Ammon's horn (tissue), 1 donor: ENCODE measurements at regions not wholly inside any gene's neighbourhood (a gene's known extent, or its start where the extent isn't known, plus 50 kb on each side); places are given as distances from the start of the nearest gene placed in this dataset.
"Not testable (repeated sequence)": the region's sequence is repeated elsewhere in the genome, so short reads cannot be mapped to it uniquely, and the experiment has no call there.

Experiments
- DNase-seq: peaks from one replicate; pipeline ENCODE4 v3.0.0-alpha.2; 2016; ENCODE audit warnings: low spot score

- no peak for DNase-seq
Measured at GRCh38 chr6:48994811-48995210, 468.2 kb downstream of the MMUT start.

- DNase-seq, result no peak
Measured at GRCh38 chr6:48990739-48991138, 472.3 kb downstream of the MMUT start.

DNA sequence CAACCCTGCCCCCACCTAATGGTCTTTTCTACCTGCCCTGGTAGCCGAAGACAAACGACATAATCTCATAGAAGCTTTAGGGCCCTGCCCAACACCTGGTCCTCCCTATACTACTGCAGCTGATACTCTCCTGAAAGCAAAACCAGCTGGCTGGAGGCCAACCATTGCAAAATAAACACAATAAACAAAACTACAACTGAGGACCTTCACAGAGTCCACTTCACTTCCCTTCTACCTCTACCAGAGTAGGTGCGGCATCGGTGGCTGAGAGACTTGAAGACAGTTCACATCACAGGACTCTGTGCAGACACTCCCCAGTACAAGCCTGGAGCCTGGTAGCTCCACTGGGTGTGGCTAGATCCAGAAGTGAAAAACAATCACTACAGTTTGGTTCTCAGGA, 476.2 kb downstream of the MMUT start:
- DNase-seq, result no peak

- DNase-seq, result no peak
Measured at GRCh38 chr6:48986105-48986504, 476.9 kb downstream of the MMUT start.

DNA sequence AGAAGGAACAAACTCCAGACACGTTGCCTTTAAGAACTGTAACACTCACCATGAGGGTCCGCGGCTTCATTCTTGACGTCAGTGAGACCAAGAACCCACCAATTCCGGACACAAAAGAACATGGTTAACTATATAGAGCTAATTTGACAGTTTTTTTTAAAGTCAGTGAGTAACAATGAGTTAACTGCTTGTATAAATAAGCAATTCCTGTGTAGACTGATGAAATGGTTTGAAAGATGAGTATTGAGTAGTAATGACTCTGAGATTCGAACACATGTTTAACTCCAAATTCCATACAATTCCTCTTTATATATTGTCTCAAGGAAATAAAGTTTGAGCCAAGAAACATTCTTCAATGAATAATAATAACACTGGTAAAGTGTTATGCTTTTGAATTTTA, 478.0 kb downstream of the MMUT start:
- DNase-seq, result no peak

GRCh38 chr6:48983968-48984367, 479.1 kb downstream of the MMUT start:
- not testable (repeated sequence) for DNase-seq

DNA sequence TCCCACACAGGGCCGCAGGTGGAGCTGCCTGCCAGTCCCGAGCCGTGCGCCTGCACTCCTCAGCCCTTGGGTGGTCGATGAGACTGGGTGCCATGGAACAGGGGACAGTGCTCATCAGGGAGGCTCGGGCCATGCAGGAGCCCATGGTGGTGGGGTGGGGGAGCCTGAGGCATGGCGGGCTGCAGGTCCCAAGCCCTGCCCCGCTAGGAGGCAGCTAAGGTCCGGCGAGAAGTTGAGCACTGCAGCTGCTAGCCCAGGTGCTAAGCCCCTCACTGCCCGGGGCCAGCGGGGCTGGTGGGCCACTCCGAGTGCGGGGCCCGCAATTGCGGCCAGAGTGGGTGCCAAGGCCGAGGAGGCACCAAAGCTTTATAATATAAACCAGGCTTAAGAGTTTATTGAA, 479.7 kb downstream of the MMUT start:
- no peak for DNase-seq

- DNase-seq, result no peak
Measured at GRCh38 chr6:48979806-48980205, 483.2 kb downstream of the MMUT start.

- no peak for DNase-seq
Measured at GRCh38 chr6:48979085-48979484, 484.0 kb downstream of the MMUT start.

DNA sequence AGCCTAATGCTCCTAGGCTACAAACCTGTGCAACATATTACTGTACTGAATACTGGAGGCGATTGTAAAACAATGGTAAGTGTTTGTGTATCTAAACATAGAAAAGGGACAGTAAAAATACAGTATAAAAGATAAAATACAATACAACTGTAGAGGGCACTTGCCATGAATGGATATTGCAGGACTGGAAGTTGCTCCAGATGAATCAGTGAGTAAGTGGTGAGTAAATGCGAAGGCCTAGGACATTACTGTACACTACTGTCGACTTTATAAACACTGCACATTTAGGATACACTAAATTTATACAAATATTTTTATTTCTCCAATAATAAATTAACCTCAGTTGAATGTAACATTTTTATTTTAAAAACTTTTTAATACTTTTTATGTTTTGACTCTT, 485.0 kb downstream of the MMUT start:
- DNase-seq, result no peak

- no peak for DNase-seq
Measured at GRCh38 chr6:48977573-48977972, 485.5 kb downstream of the MMUT start.

GRCh38 chr6:48973491-48973890, 489.6 kb downstream of the MMUT start:
- DNase-seq, result no peak

DNA sequence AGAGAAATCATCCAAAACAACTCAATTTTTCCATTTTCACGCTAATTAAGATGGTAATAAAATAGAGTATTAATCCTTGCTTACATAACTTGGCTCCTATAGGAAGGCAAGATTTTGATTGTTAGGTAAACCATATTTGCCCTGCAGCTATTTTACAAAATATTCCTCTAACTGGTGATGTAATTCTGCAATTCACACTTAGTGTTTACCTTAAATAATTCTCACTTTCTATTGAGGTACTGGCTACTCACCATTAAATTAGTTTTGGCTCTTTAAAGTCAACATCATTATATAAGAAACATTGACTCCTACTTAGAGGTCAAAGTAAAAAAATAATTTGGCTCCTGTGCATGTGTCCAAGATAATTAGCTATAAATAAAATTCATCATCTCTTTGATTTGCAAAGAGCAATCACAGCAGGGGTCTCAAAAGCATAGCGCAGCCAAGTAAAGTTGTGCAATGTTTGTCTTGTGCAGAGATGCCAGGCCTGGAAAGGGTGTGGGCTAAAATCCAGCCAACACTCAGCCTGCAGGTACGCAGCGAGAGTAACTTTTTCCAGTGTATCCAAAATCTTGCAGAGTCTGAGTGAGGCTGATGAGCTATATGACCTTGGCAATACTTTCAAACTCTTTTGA, 501.2 kb downstream of the MMUT start:
- no peak for DNase-seq

DNA sequence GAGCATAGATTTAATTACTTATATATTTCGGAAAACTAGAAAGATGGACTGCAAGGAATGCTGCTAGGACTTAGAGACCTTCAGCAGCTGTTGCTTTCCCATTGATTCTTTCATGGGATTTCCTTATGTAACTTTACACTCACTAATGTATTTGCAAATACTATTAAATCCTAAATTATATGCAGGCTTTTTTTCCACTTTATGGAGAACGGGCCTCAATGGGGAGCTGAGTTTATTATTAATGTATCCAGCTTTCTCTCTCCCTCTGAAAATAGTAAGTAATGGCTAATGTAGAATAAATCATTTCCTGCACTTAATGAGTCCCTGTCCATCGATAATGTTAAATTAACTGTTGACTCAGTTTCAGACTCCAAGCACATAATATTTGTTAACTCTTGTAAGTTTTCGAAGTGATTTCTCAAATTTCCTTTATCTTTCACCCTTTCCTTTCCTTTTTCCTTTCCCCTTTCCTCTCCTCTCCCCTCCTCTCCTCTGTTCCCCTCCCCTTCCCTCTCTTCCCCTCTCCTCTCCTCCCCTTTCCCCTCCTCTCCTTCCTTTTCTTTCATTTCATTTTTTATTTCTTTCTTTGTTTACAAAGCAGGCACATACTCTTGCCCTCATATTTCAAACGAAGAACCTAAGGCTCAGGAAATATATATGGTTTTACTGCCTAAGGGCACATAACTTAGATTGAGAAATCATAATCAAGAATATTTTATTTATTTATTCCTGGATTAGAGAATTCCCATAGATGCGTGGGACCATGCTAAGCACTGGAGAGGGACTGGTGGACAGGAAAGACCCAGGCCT, 503.6 kb downstream of the MMUT start:
- no peak for DNase-seq

- DNase-seq, result no peak
Measured at GRCh38 chr6:48957781-48958180, 505.3 kb downstream of the MMUT start.

- DNase-seq, result no peak
Measured at GRCh38 chr6:48951917-48952316, 511.1 kb downstream of the MMUT start.

DNA sequence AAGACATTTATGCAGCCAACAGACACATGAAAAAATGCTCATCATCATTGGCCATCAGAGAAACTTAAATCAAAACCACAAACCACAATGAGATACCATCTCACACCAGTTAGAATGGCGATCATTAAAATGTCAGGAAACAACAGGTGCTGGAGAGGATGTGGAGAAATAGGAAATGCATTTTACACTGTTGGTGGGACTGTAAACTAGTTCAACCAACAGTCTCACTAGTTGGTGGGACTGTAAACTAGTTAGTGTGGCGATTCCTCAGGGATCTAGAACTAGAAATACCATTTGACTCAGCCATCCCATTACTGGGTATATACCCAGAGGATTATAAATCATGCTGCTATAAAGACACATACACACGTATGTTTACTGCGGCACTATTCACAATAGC, 518.8 kb downstream of the MMUT start:
- peak; percentile 4 for DNase-seq

DNA sequence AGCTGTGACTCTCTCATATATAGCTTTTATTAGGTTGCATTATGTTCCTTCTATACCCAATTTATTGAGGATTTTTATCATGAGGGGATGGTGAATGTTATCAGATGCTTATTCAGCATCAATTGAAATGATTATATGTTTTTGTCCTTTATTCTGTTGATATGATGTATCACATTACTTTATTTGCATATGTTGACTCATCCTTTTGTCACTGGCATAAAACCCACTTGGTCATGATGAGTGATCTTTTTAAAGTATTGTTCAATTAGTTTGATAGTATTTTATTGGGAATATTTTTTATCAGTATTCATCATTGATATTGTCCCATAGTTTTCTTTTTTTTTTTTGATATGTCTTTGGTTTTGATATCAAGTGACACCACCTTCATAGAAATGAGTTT, 529.9 kb downstream of the MMUT start:
- DNase-seq, result no peak

GRCh38 chr6:48928937-48929336, 534.1 kb downstream of the MMUT start:
- no peak for DNase-seq

DNA sequence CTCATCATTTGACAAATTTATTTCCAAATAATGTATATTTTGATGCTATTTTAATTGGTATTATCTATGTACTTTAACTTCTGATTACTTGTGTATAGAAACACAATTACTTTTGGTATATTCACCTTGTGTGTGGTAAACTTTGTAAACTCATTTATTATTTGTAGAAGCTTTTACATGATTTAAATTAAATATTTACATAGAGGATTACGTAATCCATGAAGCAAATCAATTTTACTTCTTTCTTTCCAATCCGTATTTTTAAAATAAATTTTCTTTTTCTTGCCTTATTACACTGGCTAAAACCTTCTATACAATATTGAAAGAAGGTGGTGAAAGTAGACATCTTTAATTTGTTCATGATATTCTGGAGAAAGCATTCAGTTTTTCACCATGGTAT, 540.2 kb downstream of the MMUT start:
- no peak for DNase-seq

GRCh38 chr6:48919555-48919954, 543.5 kb downstream of the MMUT start:
- no peak for DNase-seq

- DNase-seq, result no peak
Measured at GRCh38 chr6:48917233-48917632, 545.8 kb downstream of the MMUT start.

DNA sequence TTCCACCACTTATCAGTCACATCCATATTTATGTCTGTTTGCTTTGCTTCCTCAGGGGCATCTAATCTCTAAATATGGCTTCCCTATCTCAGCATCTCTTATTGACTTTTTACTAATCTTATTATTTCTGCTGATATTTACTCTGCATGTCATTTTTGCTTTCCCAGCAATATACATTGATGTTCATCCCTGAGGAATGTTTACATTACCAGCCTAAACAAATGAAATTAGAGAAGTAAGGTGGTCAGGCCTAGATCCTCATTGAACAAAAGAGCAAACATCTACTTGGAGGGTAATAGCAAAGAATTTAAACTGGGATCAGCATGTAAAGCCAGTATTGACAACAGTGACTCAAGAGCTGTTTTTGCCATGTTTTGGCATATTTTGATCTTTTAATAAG, 546.4 kb downstream of the MMUT start:
- DNase-seq, result no peak

- DNase-seq, result no peak
Measured at GRCh38 chr6:48915591-48915990, 547.5 kb downstream of the MMUT start.
